ENCODE measurements at regions not wholly inside any gene's neighbourhood (a gene's known extent, or its start where the extent isn't known, plus 50 kb on each side); places are given as distances from the start of the nearest gene placed in this dataset.

DNA sequence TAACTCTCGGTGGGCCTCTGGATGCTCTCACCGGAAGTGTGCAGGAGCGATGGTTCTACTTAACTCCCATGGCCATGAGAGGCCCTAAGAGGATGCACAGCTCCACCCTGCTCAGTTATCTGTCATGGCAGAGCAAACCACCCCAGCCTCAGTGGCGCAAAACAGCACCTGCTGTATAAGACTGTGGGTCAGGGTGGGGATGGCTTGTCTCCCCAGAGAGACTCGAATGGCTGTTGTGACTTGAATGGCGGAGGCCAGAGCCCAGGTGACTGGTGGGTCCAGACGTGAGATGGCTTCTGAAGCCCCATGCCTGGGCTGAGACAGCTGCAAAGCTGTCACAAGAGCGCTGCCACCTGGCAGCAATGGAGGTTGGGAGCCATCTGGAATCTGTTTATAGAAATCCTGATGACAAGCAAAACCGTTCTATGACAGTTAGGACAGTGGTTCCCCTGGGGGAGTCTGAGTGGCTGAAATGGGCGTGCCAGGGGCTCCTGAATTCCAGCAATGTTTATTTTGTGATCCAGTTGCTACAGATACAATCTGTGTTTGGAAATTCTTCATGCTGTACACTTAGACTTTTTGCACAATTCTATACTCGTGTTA is 490.5 kb downstream of the TCERG1L start:
- WGBS (ENCODE audit: extremely low coverage, insufficient read length, low lambda C conversion rate) = no CpG with 5 or more reads among the region's 11 CpGs
- H3K4me1 Mint-ChIP-seq = no peaks in the 10 kb centered on the region
- peaks cover 0 to 6% (median 4%) of the 10 kb centered on the region in 3 experiments; a peak in 3 of 7 replicates for H3K36me3 Mint-ChIP-seq (ENCODE audit: insufficient read depth in 1 of 3, low read depth in 3 of 3)
- Histone ChIP-seq H4K8ac (replicated peaks; ENCODE audit: insufficient read length, low read depth, low read length) (no peak overlapping the region), H3K23ac (ENCODE audit: insufficient read length, low read depth, low read length) (no peak overlapping the region), H4K91ac (ENCODE audit: insufficient read length, low read depth, low read length) (no peak overlapping the region), H3K27ac (ENCODE audit: insufficient read length, low read depth, low read length) (no peak overlapping the region), H3K27me3 (ENCODE audit: insufficient read depth, low read length) (no peaks in the 10 kb centered on the region), H3K79me2 (ENCODE audit: insufficient read depth, low read length) (no peaks in the 10 kb centered on the region), H2AFZ (ENCODE audit: low read length) (no peak overlapping the region), H3K23me2 (ENCODE audit: insufficient read length, low read depth, low read length, poor library complexity, severe bottlenecking) (no peaks in the 10 kb centered on the region), H2BK20ac (ENCODE audit: low read depth, low read length, poor library complexity, severe bottlenecking) (no peak overlapping the region), H3K4me1 (ENCODE audit: insufficient read depth, low read length) (no peaks in the 10 kb centered on the region), H3K9me3 (ENCODE audit: control insufficient read depth, low read depth, low read length) (no peaks in the 10 kb centered on the region), H2BK15ac (ENCODE audit: low read depth, low read length) (no peak overlapping the region), H3K4ac (ENCODE audit: low read depth, low read length) (no peak overlapping the region), H3K79me1 (ENCODE audit: insufficient read depth, low read depth, low read length, poor library complexity, severe bottlenecking) (no peaks in the 10 kb centered on the region), H3K18ac (ENCODE audit: insufficient read length, low read depth, low read length) (no peak overlapping the region), H3K4me2 (ENCODE audit: insufficient read depth, insufficient read length, low read length) (no peak overlapping the region), H4K20me1 (ENCODE audit: control insufficient read depth, insufficient read depth, insufficient read length) (no peaks in the 10 kb centered on the region), H2BK5ac (ENCODE audit: insufficient read length, low read length) (no peak overlapping the region), H3K56ac (ENCODE audit: insufficient read length, low read depth, low read length) (no peak overlapping the region), H2BK120ac (ENCODE audit: low read depth, low read length, poor library complexity, severe bottlenecking) (no peak overlapping the region), H3K14ac (ENCODE audit: insufficient read depth, low read length) (no peak overlapping the region), H3T11ph (ENCODE audit: low read length) (no peak overlapping the region), H2BK12ac (ENCODE audit: insufficient read length, low read depth, low read length) (no peak overlapping the region), H2AK5ac (ENCODE audit: insufficient read length, low read length) (no peak overlapping the region), H4K5ac (ENCODE audit: insufficient read length, low read depth, low read length) (no peak overlapping the region), H3K9ac (ENCODE audit: extremely low read depth, insufficient read length, low read length) (no peak overlapping the region)
- H3K9me3 Mint-ChIP-seq = peaks cover 7 to 11% of the 10 kb centered on the region in 2 experiments
- H3K27ac Mint-ChIP-seq = no peak overlapping the region
- TF ChIP-seq, protein P1, sequence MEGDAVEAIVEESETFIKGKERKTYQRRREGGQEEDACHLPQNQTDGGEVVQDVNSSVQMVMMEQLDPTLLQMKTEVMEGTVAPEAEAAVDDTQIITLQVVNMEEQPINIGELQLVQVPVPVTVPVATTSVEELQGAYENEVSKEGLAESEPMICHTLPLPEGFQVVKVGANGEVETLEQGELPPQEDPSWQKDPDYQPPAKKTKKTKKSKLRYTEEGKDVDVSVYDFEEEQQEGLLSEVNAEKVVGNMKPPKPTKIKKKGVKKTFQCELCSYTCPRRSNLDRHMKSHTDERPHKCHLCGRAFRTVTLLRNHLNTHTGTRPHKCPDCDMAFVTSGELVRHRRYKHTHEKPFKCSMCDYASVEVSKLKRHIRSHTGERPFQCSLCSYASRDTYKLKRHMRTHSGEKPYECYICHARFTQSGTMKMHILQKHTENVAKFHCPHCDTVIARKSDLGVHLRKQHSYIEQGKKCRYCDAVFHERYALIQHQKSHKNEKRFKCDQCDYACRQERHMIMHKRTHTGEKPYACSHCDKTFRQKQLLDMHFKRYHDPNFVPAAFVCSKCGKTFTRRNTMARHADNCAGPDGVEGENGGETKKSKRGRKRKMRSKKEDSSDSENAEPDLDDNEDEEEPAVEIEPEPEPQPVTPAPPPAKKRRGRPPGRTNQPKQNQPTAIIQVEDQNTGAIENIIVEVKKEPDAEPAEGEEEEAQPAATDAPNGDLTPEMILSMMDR (conservative IDR thresholded peaks at IDR 0.05) = no peak
- H3K27me3 Mint-ChIP-seq (ENCODE audit: low read depth) = peaks cover 7% of the 10 kb centered on the region; the same call in 1 of the 2 replicates
- DNase-seq = no peak
- H3K4me3 Mint-ChIP-seq = no peak overlapping the region

All from H9 (cell line).